GM19043 (cell line): ENCODE measurements at regions not wholly inside any gene's neighbourhood (a gene's known extent, or its start where the extent isn't known, plus 50 kb on each side); places are given as distances from the start of the nearest gene placed in this dataset.
"Not testable (repeated sequence)": the region's sequence is repeated elsewhere in the genome, so short reads cannot be mapped to it uniquely, and the experiment has no call there.

Experiments
- ATAC-seq: cut with Tn5 transposase; IDR thresholded peaks from one replicate; pipeline ENCODE4 v1.9.1; 2021; ENCODE audit warnings: low read depth; ENCODE audit not compliant: unreplicated experiment

DNA sequence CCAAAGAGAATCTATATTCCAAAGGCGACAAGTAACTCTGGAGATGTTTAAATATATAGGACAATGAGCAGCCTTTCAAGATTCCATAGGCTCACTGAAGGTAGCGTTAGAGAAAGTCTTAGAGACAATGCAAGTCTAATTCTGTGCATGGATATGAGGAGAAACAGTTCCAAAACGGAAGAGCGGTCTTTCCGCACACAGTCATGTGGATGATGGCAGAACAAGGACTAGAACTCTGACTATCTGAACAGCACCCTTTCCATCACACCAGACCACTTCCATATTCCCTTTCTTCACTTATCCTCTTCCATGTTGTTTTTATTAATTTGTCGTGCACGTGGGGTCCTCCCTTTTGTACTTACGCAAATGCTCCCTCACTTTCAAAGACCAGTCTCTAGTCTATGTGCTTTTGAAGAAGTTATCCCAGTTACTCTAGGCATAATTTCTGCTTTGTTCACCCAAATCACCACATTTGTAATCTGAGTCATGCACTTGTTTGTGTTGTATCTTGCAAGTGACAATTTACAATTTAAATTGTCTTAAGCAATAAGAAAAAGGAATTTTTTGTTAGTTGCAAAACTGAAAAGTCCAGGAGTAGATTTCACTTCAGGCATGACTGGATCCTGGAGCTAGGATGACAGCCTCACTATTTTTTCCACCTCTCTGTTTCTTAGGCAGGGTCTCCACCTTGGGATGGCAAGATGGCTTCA, 116.0 kb upstream of the ADRA1B start:
- ATAC-seq: no peak

DNA sequence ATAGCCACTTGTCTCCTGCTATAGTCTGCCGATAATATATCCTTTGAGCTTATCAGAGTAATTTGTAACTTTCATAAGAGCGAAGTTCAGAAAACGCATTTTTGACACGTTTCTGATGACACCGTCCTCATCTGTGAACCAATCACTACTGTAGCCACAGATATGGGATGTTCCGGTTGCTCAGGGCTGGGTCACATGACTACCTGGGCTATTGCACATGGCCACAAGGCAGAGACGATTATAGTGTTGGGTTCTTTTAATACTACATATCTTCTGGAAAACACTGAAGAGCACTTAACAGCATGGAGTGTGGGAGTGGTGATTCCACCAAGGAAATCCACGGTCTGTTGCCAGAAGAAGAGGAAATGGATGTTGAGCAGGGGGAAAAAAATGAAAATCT, 115.0 kb upstream of the ADRA1B start:
- ATAC-seq: no peak

- no peak for ATAC-seq
Observed at GRCh38 chr5:159802661-159803060, 113.6 kb upstream of the ADRA1B start.

DNA sequence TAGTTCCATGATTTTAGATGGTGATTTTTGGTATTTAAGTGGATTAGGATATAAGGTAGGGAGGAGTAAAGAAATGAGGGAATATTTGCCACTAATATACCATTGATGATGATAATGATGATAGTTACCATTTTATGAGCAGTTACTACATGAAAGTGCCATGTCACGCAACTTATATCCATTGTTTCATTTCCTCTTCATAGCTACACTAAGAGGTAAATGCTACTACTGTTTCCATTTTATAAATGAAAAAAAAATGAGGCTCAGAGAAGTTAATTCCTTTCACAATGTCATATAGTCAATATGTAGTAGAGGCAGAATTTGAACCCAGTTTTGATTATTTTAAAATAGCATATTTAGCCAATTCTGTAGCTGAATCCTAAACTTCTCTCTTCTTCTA, 112.2 kb upstream of the ADRA1B start:
- ATAC-seq: no peak

GRCh38 chr5:159805021-159805420, 111.3 kb upstream of the ADRA1B start:
- ATAC-seq: no peak

- not testable (repeated sequence) for ATAC-seq
Observed at GRCh38 chr5:159807135-159807534, 109.1 kb upstream of the ADRA1B start.

- ATAC-seq: no peak
Observed at GRCh38 chr5:159807586-159807985, 108.7 kb upstream of the ADRA1B start.

DNA sequence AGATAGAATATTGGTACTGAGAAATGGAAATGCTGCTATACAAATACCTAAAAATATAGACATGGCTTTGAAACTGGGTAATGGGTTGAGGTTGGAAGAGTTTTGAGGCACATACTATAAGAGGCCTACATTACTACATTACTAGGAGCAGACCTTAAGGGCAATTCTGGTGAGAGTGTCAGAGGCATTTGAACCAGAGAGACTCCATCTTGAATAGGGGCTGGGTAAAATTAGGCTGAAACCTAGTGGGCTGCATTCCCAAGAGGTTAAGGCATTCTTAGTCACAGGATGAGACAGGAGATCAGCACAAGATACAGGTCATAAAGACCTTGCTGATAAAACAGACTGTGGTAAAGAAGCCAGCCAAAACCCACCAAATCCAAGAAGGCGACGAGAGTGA, 104.6 kb upstream of the ADRA1B start:
- no peak for ATAC-seq

DNA sequence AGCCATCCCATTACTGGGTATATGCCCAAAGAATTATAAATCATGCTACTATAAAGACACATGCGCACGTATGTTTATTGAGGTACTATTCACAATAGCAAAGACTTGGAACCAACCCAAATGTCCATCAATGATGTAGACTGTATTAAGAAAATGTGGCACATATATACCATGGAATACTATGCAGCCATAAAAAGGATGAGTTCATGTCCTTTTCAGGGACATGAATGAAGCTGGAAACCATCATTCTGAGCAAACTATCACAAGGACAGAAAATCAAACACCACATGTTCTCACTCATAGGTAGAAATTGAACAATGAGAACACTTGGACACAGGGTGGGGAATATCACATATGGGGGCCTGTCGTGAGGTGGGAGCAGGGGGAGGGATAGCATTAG, 103.5 kb upstream of the ADRA1B start:
- ATAC-seq: not testable (repeated sequence)

DNA sequence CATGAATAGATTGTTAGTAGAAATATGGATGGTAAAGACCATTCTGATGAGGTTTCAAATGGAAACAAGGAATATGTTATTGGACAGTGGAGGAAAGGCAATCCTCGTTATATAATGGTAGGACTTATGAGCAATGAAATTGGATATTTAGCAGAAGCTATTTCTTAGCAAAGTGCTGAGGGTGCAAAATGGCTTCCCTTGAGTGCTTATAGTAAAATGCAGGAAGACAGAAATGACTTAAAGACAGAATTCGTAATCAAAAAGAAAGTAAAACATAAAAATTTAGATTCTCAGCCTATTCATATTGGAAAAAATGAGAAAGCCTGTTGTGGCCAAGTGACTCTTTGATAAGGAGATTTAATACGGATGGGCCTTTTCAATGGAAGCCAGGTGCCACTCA, 102.1 kb upstream of the ADRA1B start:
- ATAC-seq: no peak

GRCh38 chr5:159814805-159815585, 101.3 kb upstream of the ADRA1B start:
- no peak for ATAC-seq

DNA sequence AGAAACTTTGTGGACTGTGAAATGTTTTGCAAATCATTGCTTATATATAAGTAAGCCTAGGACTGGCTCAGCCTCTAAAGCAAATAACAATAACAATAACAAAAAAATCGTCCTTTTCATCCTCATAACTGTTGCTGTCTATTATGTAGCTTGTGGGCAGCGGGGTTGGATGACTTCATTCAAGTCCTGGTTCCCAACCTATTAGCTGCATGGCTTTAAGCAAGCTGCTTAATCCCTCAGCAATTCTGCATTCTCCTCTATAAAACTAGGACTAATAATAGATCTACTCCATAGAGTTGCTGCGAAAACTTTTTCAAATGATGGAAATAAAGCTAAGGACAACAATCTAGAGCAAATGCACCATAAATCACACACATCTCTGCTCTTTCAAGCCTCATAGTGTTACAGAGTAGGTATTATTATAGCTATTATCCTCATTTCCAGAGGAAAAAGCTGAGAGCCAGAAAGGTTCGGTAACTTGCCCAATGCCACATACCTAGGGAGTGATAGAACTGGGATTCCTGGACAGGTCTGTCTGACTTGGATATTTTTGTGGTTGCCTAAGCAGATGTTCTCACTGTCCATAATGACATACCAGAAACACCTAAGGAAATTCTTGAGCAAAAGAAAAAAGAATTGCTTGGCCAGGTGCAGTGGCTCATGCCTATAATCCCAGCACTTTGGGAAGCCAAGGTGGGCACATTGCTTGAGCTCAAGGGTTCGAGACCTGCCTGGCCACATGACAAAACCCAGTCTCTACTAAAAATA, 98.8 kb upstream of the ADRA1B start:
- no peak for ATAC-seq

GRCh38 chr5:159819591-159820411, 96.5 kb upstream of the ADRA1B start:
- ATAC-seq: no peak

- no peak for ATAC-seq
Observed at GRCh38 chr5:159820692-159821091, 95.6 kb upstream of the ADRA1B start.

GRCh38 chr5:159821461-159821940, 94.8 kb upstream of the ADRA1B start:
- ATAC-seq: no peak

GRCh38 chr5:159824188-159825161, 91.8 kb upstream of the ADRA1B start:
- no peak for ATAC-seq

- ATAC-seq: no peak
Observed at GRCh38 chr5:159825551-159826051, 90.7 kb upstream of the ADRA1B start.

GRCh38 chr5:159826351-159827214, 89.7 kb upstream of the ADRA1B start:
- peak; percentile 96 for ATAC-seq
